ENCODE measurements at regions not wholly inside any gene's neighbourhood (a gene's known extent, or its start where the extent isn't known, plus 50 kb on each side); places are given as distances from the start of the nearest gene placed in this dataset.

GRCh38 chr14:61192989-61193388 lies 88.1 kb downstream of the TMEM30B start:
- DNase-seq (ENCODE audit: low read depth, low spot score), result no peak

GRCh38 chr14:61191733-61192132 lies 89.4 kb downstream of the TMEM30B start:
- no peak for DNase-seq (ENCODE audit: low read depth, low spot score)

GRCh38 chr14:61190341-61190740 lies 90.8 kb downstream of the TMEM30B start:
- DNase-seq (ENCODE audit: low read depth, low spot score), result peak; percentile 73

- peak; percentile 81 for DNase-seq (ENCODE audit: low read depth, low spot score)
Measured at GRCh38 chr14:61188978-61189808, 91.9 kb downstream of the TMEM30B start.

GRCh38 chr14:61188196-61188595 lies 92.9 kb downstream of the TMEM30B start:
- peak; percentile 32 for DNase-seq (ENCODE audit: low read depth, low spot score)

GRCh38 chr14:61187196-61187905 lies 93.8 kb downstream of the TMEM30B start:
- no peak for DNase-seq (ENCODE audit: low read depth, low spot score)

- DNase-seq (ENCODE audit: low read depth, low spot score), result no peak
Measured at GRCh38 chr14:61186341-61187195, 94.6 kb downstream of the TMEM30B start.

- no peak for DNase-seq (ENCODE audit: low read depth, low spot score)
Measured at GRCh38 chr14:61185534-61185933, 95.6 kb downstream of the TMEM30B start.

- DNase-seq (ENCODE audit: low read depth, low spot score), result peak; percentile 72
Measured at GRCh38 chr14:61184112-61184511, 97.0 kb downstream of the TMEM30B start.

- peak; percentile 49 for DNase-seq (ENCODE audit: low read depth, low spot score)
Measured at GRCh38 chr14:61183196-61183885, 97.8 kb downstream of the TMEM30B start.

- DNase-seq (ENCODE audit: low read depth, low spot score), result peak; percentile 73
Measured at GRCh38 chr14:61179796-61180398, 101.2 kb downstream of the TMEM30B start.

- DNase-seq (ENCODE audit: low read depth, low spot score), result peak; percentile 54
Measured at GRCh38 chr14:61179061-61179690, 102.0 kb downstream of the TMEM30B start.

- DNase-seq (ENCODE audit: low read depth, low spot score), result peak; percentile 96
Measured at GRCh38 chr14:61178226-61179060, 102.7 kb downstream of the TMEM30B start.

- DNase-seq (ENCODE audit: low read depth, low spot score), result peak; percentile 80
Measured at GRCh38 chr14:61177279-61178225, 103.6 kb downstream of the TMEM30B start.

GRCh38 chr14:61176686-61177085 lies 104.5 kb downstream of the TMEM30B start:
- DNase-seq (ENCODE audit: low read depth, low spot score), result no peak

- peak; percentile 46 for DNase-seq (ENCODE audit: low read depth, low spot score)
Measured at GRCh38 chr14:61174987-61175386, 106.2 kb downstream of the TMEM30B start.

GRCh38 chr14:61174441-61174891 lies 106.7 kb downstream of the TMEM30B start:
- peak; percentile 27 for DNase-seq (ENCODE audit: low read depth, low spot score)

GRCh38 chr14:61171727-61172126 lies 109.4 kb downstream of the TMEM30B start:
- no peak for DNase-seq (ENCODE audit: low read depth, low spot score)

Measured in astrocyte of the hippocampus (primary cell).